Osteocyte (in vitro differentiated cells): ENCODE measurements at regions not wholly inside any gene's neighbourhood (a gene's known extent, or its start where the extent isn't known, plus 50 kb on each side); places are given as distances from the start of the nearest gene placed in this dataset.

Source experiments
- DNase-seq: peaks from one replicate; pipeline ENCODE4 v3.0.0; 2021; ENCODE audit warnings: mixed read lengths; ENCODE audit not compliant: unreplicated experiment; ENCODE audit errors: extremely low spot score
- H3K27ac Mint-ChIP-seq: one replicate; pipeline ENCODE4 v1.8.0; 2021; ENCODE audit warnings: mild to moderate bottlenecking, mixed read lengths; ENCODE audit not compliant: unreplicated experiment
- H3K27me3 Mint-ChIP-seq: one replicate; pipeline ENCODE4 v1.8.0; 2021; ENCODE audit warnings: mixed read lengths; ENCODE audit not compliant: unreplicated experiment
- H3K36me3 Mint-ChIP-seq: one replicate; pipeline ENCODE4 v1.8.0; 2021; ENCODE audit warnings: mixed read lengths; ENCODE audit not compliant: unreplicated experiment
- H3K4me1 Mint-ChIP-seq: one replicate; pipeline ENCODE4 v1.8.0; 2021; ENCODE audit warnings: mixed read lengths; ENCODE audit not compliant: unreplicated experiment
- H3K4me3 Mint-ChIP-seq: one replicate; pipeline ENCODE4 v1.8.0; 2021; ENCODE audit warnings: mild to moderate bottlenecking, moderate library complexity, mixed read lengths; ENCODE audit not compliant: unreplicated experiment
- H3K9me3 Mint-ChIP-seq: one replicate; pipeline ENCODE4 v1.8.0; 2021; ENCODE audit warnings: mixed read lengths; ENCODE audit not compliant: unreplicated experiment
- TF ChIP-seq, protein P1 (sequence below): fragments of 200-600 bp; sonication (generic); IDR thresholded peaks from 2 replicates; pipeline ENCODE4 v1.5.0; 2021; ENCODE audit warnings: antibody characterized with exemption, mild to moderate bottlenecking, moderate library complexity

DNA sequence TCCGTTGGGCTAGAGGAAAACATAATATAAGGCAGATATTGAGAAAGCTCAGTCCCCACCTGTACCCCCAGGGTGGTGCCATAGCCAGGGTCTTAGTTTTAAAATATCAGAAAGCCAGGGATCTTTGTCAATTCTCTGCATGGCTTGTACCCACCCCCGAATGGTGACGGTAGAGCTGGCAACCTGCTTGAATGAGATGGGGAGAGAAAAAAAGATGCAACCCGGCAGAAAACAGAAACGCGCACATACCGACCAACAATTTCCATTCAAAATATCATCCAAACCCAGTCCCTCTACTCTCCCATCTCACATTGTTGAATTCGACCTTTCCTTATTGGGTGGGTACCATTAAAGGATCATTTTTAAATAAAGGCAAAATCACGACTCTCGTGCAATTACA, 543.9 kb downstream of the MIAT start:
- H3K4me3 Mint-ChIP-seq: no peak overlapping the region
- TF ChIP-seq, protein P1, sequence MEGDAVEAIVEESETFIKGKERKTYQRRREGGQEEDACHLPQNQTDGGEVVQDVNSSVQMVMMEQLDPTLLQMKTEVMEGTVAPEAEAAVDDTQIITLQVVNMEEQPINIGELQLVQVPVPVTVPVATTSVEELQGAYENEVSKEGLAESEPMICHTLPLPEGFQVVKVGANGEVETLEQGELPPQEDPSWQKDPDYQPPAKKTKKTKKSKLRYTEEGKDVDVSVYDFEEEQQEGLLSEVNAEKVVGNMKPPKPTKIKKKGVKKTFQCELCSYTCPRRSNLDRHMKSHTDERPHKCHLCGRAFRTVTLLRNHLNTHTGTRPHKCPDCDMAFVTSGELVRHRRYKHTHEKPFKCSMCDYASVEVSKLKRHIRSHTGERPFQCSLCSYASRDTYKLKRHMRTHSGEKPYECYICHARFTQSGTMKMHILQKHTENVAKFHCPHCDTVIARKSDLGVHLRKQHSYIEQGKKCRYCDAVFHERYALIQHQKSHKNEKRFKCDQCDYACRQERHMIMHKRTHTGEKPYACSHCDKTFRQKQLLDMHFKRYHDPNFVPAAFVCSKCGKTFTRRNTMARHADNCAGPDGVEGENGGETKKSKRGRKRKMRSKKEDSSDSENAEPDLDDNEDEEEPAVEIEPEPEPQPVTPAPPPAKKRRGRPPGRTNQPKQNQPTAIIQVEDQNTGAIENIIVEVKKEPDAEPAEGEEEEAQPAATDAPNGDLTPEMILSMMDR: no peak
- H3K36me3 Mint-ChIP-seq: no peaks in the 10 kb centered on the region
- peaks cover 48% of the 10 kb centered on the region for H3K4me1 Mint-ChIP-seq
- no peak for DNase-seq
- peaks cover 6% of the 10 kb centered on the region for H3K9me3 Mint-ChIP-seq
- no peak overlapping the region for H3K27ac Mint-ChIP-seq
- no peaks in the 10 kb centered on the region for H3K27me3 Mint-ChIP-seq

DNA sequence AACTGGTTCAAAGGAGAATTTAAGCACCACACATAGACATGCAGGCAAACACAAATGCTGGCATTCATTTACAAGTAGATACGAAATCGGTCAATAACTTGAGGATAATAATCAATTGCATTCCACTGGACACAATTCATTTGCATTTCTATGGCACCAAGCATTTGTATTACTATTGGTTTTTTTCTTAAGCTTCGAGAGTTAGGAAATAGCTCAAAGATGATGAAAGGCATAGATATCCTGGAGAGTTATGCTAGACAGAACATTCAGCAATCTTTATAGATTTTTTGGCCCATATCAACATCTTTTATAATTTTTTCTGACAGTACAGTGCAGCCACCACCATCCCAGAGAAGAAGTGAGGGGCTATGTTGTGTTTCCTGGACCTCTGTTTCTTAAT, 544.4 kb downstream of the MIAT start:
- Mint-ChIP-seq H3K36me3 (no peaks in the 10 kb centered on the region), H3K27ac (peak overlapping the region; percentile 83), H3K4me3 (no peak overlapping the region), H3K4me1 (peaks cover 49% of the 10 kb centered on the region), H3K27me3 (no peaks in the 10 kb centered on the region), H3K9me3 (peaks cover 6% of the 10 kb centered on the region)
- TF ChIP-seq, protein P1: no peak
- DNase-seq: no peak

DNA sequence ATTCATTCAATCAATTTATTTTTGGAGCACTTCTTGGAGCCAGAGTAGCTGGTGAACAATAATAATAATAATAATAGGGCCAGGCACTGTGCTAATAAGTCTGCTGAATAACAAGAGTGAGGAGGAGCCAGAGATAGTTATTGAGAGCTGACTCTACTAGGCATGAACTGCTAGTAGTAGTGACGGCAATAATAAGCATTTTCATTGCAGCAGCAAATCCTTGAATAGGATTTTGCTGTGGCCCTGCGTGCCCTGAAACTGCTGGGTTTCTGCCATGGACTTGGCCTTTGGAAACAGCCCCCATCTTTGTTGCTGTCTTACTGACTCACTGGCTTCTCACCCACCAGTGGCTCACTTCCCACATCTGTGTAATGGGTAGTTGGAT, 545.9 kb downstream of the MIAT start:
- Mint-ChIP-seq H3K36me3 (no peaks in the 10 kb centered on the region), H3K4me3 (no peak overlapping the region), H3K9me3 (no peaks in the 10 kb centered on the region), H3K4me1 (peaks cover 57% of the 10 kb centered on the region), H3K27ac (peak overlapping the region; percentile 83), H3K27me3 (no peaks in the 10 kb centered on the region)
- no peak for DNase-seq
- TF ChIP-seq, protein P1: no peak

DNA sequence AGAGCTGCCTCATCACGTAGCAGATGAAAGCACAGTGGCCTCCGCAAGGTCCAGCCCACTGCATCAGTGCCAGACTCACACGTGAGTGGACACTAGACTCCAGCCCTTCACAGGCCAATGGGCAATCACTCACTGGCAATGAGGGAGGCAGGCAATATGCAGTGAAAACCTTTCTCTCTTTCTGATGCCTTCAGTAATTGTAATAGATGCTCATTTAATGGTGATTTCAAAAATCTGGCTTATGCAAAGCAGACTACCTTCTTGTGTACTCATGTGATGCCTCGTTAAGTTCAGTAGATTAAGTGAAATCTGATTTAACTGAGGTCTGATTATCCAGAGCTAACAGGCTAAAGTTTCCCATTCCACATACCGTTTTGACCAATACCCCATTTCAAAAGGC, 546.9 kb downstream of the MIAT start:
- H3K4me1 Mint-ChIP-seq: peaks cover 60% of the 10 kb centered on the region
- no peak for DNase-seq

DNA sequence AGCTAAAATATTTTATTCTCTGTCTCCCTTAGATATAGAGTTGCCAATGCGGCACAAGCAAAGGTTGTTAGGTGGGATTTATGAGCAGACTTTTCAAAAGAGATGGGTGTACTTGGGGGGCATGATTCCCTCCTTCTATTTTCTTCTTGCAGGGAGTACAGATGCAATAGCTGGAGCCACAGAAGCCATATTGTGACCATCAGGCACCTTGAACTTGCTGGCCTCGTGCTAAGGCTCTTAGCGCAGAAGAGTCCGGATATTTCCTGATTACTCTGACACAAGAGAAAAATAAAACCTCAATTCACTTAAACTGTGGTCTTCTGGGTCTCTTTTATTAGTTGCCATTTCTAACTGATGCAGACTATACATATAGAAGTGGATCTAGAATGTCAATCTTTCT, 547.4 kb downstream of the MIAT start:
- peaks cover 65% of the 10 kb centered on the region for H3K4me1 Mint-ChIP-seq
- H3K4me3 Mint-ChIP-seq: no peak overlapping the region
- H3K27ac Mint-ChIP-seq: no peak overlapping the region
- no peaks in the 10 kb centered on the region for H3K9me3 Mint-ChIP-seq
- TF ChIP-seq, protein P1: no peak
- DNase-seq: no peak
- no peaks in the 10 kb centered on the region for H3K27me3 Mint-ChIP-seq
- H3K36me3 Mint-ChIP-seq: no peaks in the 10 kb centered on the region

More for the DNA sequence above, 546.9 kb downstream of the MIAT start:
- TF ChIP-seq, protein P1: no peak
- peak overlapping the region; percentile 45 for H3K27ac Mint-ChIP-seq
- no peaks in the 10 kb centered on the region for H3K9me3 Mint-ChIP-seq
- H3K27me3 Mint-ChIP-seq: no peaks in the 10 kb centered on the region
- H3K36me3 Mint-ChIP-seq: no peaks in the 10 kb centered on the region
- H3K4me3 Mint-ChIP-seq: no peak overlapping the region
